ENCODE measurements at regions not wholly inside any gene's neighbourhood (a gene's known extent, or its start where the extent isn't known, plus 50 kb on each side); places are given as distances from the start of the nearest gene placed in this dataset.

- TF ChIP-seq EZH2 (IDR thresholded peaks at IDR 0.05; ENCODE audit: borderline replicate concordance, low read length) (no peak), CTCF (conservative IDR thresholded peaks at IDR 0.05 in 1 of 2, IDR thresholded peaks at IDR 0.05 in 1 of 2; ENCODE audit: extremely low read depth in 1 of 2, insufficient read depth in 1 of 2, low read depth in 1 of 2, low read length in 2 of 2) (no peak)
Observed at GRCh38 chr6:81067057-81067456, 685.4 kb downstream of the TENT5A start.
